ENCODE measurements at regions not wholly inside any gene's neighbourhood (a gene's known extent, or its start where the extent isn't known, plus 50 kb on each side); places are given as distances from the start of the nearest gene placed in this dataset.
"Not testable (repeated sequence)": the region's sequence is repeated elsewhere in the genome, so short reads cannot be mapped to it uniquely, and the experiment has no call there.

DNA sequence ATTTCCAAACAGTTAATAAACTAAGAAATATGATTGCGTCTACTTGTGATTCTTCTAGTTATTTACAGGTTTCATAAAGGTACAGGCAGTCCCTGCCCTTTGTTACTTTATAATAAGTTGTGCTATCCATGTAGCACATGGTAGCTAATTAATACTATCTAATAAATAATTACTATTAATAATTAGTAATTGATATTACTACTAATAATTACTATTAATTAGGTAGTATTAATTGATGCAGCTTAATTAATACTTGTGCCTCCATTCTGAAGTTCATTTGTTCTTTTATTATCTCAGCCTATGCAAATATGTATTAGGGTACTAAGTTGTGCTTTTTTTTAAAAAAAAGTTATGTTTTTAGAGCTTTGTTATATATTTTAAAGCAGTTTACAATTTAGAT is 92.3 kb upstream of the TRHDE start:
- no peak for DNase-seq
- ATAC-seq (ENCODE audit: low read depth in 2 of 2), result no peak
- H3K4me1 Mint-ChIP-seq, result no peaks in the 10 kb centered on the region
- no peaks in the 10 kb centered on the region for H3K27me3 Mint-ChIP-seq
- H3K36me3 Mint-ChIP-seq, result no peaks in the 10 kb centered on the region
- no peak overlapping the region for H3K4me3 Mint-ChIP-seq
- no peak overlapping the region for H3K27ac Mint-ChIP-seq
- peaks cover 0 to 2% (median 0%) of the 10 kb centered on the region in 7 donors for H3K9me3 Mint-ChIP-seq

DNA sequence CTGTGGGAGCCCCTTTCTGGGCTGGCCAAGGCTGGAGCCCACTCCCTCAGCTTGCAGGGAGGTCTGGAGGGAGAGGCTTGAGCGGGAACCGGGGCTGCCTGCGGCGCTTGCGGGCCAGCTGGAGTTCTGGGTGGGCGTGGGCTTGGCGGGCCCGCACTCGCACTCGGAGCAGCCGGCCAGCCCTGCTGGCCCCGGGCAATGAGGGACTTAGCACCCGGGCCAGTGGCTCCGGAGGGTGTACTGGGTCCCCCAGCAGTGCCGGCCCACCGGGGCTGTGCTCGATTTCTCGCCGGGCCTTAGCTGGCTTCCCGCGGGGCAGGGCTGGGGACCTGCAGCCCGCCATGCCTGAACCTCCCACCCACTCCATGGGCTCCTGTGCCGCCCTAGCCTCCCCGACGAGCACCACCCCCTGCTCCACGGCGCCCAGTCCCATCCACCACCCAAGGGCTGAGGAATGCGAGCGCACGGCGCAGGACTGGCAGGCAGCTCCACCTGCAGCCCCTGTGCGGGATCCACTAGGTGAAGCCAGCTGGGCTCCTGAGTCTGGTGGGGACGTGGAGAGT is 87.1 kb upstream of the TRHDE start:
- not testable (repeated sequence) for ATAC-seq (ENCODE audit: low read depth in 2 of 2); H3K36me3 Mint-ChIP-seq; H3K27ac Mint-ChIP-seq; H3K9me3 Mint-ChIP-seq; H3K4me3 Mint-ChIP-seq; DNase-seq; H3K27me3 Mint-ChIP-seq; H3K4me1 Mint-ChIP-seq

DNA sequence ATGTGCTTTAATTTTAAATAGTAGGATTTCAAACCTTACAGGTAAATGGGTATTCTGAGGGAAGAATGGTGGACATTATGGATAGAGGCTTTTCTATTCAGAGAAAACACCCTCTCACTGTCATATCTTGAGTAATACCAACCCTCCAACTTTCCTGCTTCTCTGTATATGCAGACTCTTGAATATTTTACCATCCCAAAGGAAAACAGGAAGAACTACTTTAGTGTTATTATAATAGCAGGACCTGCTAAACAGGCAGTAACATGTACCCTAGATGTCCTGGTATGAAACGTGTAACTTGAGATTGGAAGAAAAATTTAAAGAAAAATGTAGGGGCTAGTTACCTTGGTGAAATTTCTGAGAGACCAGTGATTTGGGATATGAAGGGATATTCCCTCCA is 82.9 kb upstream of the TRHDE start:
- ATAC-seq (ENCODE audit: low read depth in 2 of 2) (no peak), DNase-seq (no peak)
- H3K4me3 Mint-ChIP-seq, result no peak overlapping the region
- no peaks in the 10 kb centered on the region for H3K27me3 Mint-ChIP-seq
- H3K9me3 Mint-ChIP-seq, result peaks cover 0 to 9% (median 1%) of the 10 kb centered on the region in 7 donors
- no peak overlapping the region for H3K27ac Mint-ChIP-seq
- H3K36me3 Mint-ChIP-seq, result no peaks in the 10 kb centered on the region
- H3K4me1 Mint-ChIP-seq, result no peaks in the 10 kb centered on the region

DNA sequence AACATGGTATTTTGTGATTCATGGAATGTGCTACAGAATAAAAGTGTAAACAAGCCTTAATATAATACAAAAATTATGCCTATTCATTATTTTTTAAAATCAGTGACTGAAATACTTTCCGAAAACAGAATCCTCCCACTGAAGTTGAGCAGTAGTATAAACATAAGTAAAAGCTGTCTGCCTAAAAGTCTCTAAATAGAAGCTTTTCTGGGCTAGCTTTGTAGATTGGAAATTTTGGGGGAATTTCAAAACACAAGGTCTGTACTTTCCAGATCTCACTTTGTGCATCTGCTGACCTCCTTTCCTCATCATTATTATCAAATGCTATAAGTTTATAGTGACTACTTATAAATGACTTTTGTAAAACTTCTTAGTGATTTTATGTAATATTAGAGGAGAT is 80.4 kb upstream of the TRHDE start:
- H3K27ac Mint-ChIP-seq, result no peak overlapping the region
- ATAC-seq (ENCODE audit: low read depth in 2 of 2) (no peak), DNase-seq (no peak)
- no peaks in the 10 kb centered on the region for H3K4me1 Mint-ChIP-seq
- no peak overlapping the region for H3K4me3 Mint-ChIP-seq
- H3K36me3 Mint-ChIP-seq, result no peaks in the 10 kb centered on the region
- H3K27me3 Mint-ChIP-seq, result no peaks in the 10 kb centered on the region
- peaks cover 2 to 8% (median 5%) of the 10 kb centered on the region in 7 donors for H3K9me3 Mint-ChIP-seq

DNA sequence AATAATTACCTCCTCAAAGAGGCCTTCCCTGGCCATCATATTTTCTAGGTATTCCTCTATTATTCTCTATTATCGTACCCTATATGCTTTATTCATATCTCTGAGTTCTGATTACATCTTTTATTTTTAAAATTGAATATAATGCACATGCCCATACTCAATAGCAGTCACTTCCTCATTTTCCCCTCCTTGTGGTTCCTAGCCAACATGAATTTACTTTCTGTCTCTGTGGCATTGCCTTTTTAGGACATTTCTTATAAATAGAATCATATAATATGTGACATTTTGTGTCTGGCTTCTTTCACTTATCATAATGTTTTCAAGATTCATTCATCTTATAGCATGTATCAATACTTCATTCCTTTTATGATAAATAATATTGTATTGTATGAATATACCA is 74.4 kb upstream of the TRHDE start:
- DNase-seq (no peak), ATAC-seq (ENCODE audit: low read depth in 2 of 2) (no peak)

DNA sequence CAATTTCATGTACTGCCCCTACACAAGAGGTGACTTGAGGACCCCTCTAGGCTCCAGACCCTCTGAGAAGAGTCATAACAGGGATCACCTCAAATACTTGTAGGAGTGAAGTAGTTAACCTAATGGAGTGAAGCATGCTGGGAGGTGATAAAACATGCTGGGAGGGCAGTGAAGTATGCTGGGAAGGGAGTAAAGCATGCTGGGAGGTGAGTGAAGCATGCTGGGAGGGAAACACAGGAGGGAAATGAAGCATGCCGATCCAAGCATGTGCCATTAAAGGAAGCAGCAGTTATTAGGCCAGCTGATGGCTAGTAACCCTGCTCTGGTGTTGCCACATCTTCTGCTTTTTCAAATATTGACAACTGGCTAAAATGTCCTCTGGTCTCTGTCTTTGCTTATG is 70.7 kb upstream of the TRHDE start:
- DNase-seq (no peak), ATAC-seq (ENCODE audit: low read depth in 2 of 2) (no peak)
- H3K27me3 Mint-ChIP-seq, result no peaks in the 10 kb centered on the region
- H3K27ac Mint-ChIP-seq, result no peak overlapping the region
- H3K4me3 Mint-ChIP-seq, result no peak overlapping the region
- no peaks in the 10 kb centered on the region for H3K4me1 Mint-ChIP-seq
- no peaks in the 10 kb centered on the region for H3K36me3 Mint-ChIP-seq
- peaks cover 0 to 27% (median 7%) of the 10 kb centered on the region in 7 donors for H3K9me3 Mint-ChIP-seq

More for the DNA sequence above, 74.4 kb upstream of the TRHDE start:
- Mint-ChIP-seq H3K27me3 (no peaks in the 10 kb centered on the region), H3K9me3 (peaks cover 2 to 28% (median 7%) of the 10 kb centered on the region in 7 donors), H3K4me1 (no peaks in the 10 kb centered on the region), H3K4me3 (no peak overlapping the region), H3K36me3 (no peaks in the 10 kb centered on the region), H3K27ac (no peak overlapping the region)

DNA sequence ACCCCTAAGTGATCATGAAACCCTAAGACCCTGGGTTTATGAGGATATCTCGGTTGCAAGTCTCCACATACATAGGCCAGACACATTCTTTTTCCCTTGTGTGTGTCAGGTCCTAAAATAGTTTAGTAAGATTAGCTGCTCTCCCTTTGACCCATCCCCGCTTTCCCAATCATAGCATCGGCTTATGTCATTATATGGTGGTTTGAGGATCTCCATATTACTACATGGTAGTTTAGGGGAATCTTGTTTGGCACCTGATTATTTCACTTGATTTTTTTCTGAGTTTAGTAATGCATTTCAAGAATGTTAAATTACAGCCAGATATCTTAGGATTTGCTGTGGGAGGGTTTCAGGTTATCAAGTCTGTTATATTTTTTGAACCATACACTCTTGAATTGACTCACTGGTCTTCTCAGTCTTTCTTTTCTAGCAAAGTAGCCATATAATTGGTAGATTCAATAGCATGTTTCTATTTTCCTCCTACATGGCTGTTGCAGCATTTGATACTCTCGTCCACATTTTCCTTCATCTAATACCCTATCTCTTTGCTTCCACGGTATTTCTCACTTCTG is 68.3 kb upstream of the TRHDE start:
- Mint-ChIP-seq H3K4me1 (no peaks in the 10 kb centered on the region), H3K27ac (peak overlapping the region in 1 of 6 donors; percentile 50), H3K9me3 (peaks cover 0 to 27% (median 2%) of the 10 kb centered on the region in 7 donors), H3K36me3 (no peaks in the 10 kb centered on the region), H3K27me3 (no peaks in the 10 kb centered on the region), H3K4me3 (no peak overlapping the region)
- ATAC-seq (ENCODE audit: low read depth in 2 of 2), result no peak
- DNase-seq, result no peak

DNA sequence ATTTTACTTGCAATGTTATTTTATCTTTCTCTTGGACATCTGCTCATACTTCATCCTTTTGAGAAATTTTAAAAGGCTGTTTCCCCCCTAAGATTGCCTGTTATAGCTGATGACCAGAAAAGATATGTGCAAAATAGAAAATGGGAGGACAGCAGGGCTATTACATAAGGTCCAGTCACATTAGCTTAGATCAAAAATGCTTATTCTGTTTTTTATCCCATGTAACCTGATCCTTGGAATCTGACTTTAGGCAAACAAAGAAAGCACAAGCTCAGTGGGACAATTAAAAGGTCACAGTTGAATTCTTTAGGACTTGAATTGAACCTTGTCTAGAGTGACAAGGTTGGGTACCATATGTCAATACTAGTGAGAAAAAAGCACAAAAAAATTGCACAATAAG is 65.1 kb upstream of the TRHDE start:
- DNase-seq (no peak), ATAC-seq (ENCODE audit: low read depth in 2 of 2) (no peak)
- peaks cover 0 to 10% (median 0%) of the 10 kb centered on the region in 7 donors for H3K9me3 Mint-ChIP-seq
- H3K36me3 Mint-ChIP-seq, result no peaks in the 10 kb centered on the region
- H3K4me3 Mint-ChIP-seq, result no peak overlapping the region
- H3K27me3 Mint-ChIP-seq, result no peaks in the 10 kb centered on the region
- H3K4me1 Mint-ChIP-seq, result no peaks in the 10 kb centered on the region
- no peak overlapping the region for H3K27ac Mint-ChIP-seq

DNA sequence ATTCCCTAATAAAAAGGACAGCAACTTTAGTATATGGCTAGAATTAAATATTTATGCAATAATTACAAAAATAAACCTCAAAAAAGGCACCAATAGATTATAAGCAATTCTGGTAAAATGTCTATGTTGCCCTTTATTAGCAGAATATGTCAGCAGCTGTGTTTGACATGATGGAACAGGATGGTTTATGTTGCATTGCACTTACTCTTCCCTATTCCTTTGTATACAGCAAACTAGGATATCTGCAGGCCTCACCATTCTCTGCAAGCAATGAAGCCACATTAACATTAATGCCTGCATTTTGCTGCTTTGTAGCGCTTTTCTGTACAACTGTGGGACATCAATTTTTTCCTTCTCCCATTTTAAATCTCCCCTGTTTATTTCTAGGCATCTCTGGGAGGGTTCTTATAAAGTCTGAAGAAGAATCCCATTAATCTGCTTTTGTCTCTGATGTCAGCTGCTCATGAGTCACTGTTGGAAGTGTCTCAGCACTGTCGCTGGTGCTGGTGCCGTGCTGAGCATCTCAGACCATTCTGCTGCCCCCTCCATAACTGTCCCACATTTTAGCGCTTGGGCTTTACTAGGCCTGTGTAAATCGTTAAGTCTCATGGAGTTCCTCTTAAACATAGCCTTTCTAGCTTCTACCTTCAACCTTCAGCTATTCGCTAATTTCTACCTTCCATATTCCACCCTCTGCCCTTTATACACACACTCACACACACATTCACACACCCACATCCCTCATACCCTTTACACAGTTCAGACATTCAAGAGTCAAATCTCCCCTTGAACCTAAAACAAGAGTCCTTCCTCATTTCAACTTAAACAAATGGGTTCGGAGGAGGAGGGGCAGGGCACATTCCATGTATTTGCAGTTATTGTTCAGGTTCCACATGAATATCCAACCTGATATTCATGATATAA is 64.4 kb upstream of the TRHDE start:
- no peaks in the 10 kb centered on the region for H3K4me1 Mint-ChIP-seq
- DNase-seq (no peak), ATAC-seq (ENCODE audit: low read depth in 2 of 2) (no peak)
- peak overlapping the region in 1 of 8 donors; percentile 42 for H3K4me3 Mint-ChIP-seq
- H3K27ac Mint-ChIP-seq, result no peak overlapping the region
- no peaks in the 10 kb centered on the region for H3K27me3 Mint-ChIP-seq
- H3K36me3 Mint-ChIP-seq, result no peaks in the 10 kb centered on the region
- H3K9me3 Mint-ChIP-seq, result peaks cover 0 to 8% (median 0%) of the 10 kb centered on the region in 7 donors

DNA sequence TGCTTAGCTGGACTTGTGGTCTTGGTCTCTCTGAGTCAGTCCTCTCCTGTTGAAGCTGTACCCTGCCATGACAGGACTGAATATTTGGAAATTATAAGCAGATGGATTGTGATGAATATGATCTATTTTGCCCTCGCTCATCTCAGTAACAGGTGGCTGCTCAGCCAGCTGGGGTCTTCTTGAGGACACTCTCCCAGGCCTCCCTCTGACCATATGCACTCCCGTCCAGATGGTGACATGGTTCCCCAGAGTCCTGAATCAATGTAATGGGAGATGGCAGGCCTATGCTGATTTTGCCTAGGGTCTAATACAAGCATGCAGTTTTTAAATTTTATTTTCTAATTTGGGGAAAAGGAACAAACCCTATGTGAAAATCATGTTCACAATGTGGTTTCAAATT is 63.1 kb upstream of the TRHDE start:
- DNase-seq (no peak), ATAC-seq (ENCODE audit: low read depth in 2 of 2) (no peak)
- Mint-ChIP-seq H3K27ac (no peak overlapping the region), H3K4me1 (no peaks in the 10 kb centered on the region), H3K27me3 (no peaks in the 10 kb centered on the region), H3K9me3 (peaks cover 0 to 5% (median 0%) of the 10 kb centered on the region in 7 donors), H3K4me3 (no peak overlapping the region), H3K36me3 (no peaks in the 10 kb centered on the region)

DNA sequence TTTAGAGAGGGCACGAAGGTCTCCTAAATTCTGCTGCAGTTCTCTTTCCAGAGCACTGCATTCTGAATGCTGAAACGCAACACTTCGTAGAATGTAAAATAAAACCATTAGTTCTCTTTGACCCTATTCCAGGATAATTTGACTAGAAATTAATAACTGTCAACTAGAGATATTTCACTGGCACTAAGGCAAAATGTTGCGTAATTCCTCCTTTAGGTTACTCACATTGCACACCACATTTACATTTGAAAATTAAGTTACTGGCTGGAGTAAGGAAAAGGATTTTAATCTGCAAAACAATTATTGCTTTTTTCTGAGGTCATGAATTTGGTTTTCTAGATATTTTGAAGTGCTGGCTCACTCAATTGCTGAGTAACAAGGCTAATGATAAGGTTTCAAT is 58.0 kb upstream of the TRHDE start:
- ATAC-seq (ENCODE audit: low read depth in 2 of 2) (no peak), DNase-seq (no peak)
- no peak overlapping the region for H3K27ac Mint-ChIP-seq
- H3K4me3 Mint-ChIP-seq, result no peak overlapping the region
- no peaks in the 10 kb centered on the region for H3K4me1 Mint-ChIP-seq
- H3K36me3 Mint-ChIP-seq, result no peaks in the 10 kb centered on the region
- peaks cover 0 to 2% (median 0%) of the 10 kb centered on the region in 7 donors for H3K9me3 Mint-ChIP-seq
- peaks cover 0 to 4% (median 0%) of the 10 kb centered on the region in 3 donors for H3K27me3 Mint-ChIP-seq

DNA sequence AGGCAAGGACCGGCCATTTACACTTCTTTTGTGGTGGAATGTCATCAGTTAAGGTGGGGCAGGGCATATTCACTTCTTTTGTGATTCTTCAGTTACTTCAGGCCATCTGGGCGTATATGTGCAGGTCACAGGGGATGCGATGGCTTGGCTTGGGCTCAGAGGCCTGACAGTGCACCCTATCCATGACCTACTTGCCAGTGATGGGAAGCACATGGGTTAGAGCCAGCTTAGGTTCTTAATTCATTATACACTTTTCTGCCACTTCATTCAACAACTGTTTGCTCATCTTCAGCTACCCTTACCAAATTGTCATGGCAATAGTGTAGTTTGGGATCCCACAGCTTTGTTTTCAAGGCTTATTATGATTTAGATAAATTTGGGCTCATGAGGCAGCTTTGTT is 56.9 kb upstream of the TRHDE start:
- ATAC-seq (ENCODE audit: low read depth in 2 of 2); DNase-seq; H3K27ac Mint-ChIP-seq; H3K4me1 Mint-ChIP-seq; H3K9me3 Mint-ChIP-seq; H3K36me3 Mint-ChIP-seq; H3K4me3 Mint-ChIP-seq; H3K27me3 Mint-ChIP-seq: not testable (repeated sequence)

DNA sequence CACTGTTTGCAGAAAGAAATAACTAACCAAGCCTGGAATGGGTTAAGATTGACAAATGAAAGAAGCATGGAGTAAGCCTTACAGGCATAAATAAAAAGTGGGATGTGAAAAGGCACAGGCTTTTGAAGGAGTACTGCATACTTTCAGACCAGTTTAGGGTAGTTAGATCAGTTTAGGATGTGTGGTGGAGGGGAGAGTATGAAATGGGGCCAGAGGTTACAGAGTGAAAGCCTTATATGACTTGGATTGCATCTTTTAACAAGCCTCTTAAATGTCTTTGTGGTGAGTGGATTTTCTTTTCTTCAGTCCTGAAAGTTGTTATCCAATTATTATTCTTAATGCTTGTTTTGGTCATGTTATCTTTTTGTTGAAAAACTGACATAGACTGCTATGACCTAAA is 52.2 kb upstream of the TRHDE start:
- no peaks in the 10 kb centered on the region for H3K36me3 Mint-ChIP-seq
- peaks cover 0 to 16% (median 0%) of the 10 kb centered on the region in 3 donors for H3K27me3 Mint-ChIP-seq
- no peak overlapping the region for H3K27ac Mint-ChIP-seq
- H3K4me1 Mint-ChIP-seq, result no peaks in the 10 kb centered on the region
- ATAC-seq (ENCODE audit: low read depth in 2 of 2) (no peak), DNase-seq (no peak)
- H3K9me3 Mint-ChIP-seq, result peaks cover 0 to under 1% (median 0%) of the 10 kb centered on the region in 7 donors
- H3K4me3 Mint-ChIP-seq, result no peak overlapping the region

Measured in naive B cell (primary cell).